Nephron progenitor cell (in vitro differentiated cells): ENCODE measurements at regions not wholly inside any gene's neighbourhood (a gene's known extent, or its start where the extent isn't known, plus 50 kb on each side); places are given as distances from the start of the nearest gene placed in this dataset.
"Not testable (repeated sequence)": the region's sequence is repeated elsewhere in the genome, so short reads cannot be mapped to it uniquely, and the experiment has no call there.

ENCODE experiments used
- DNase-seq: peaks from one replicate; pipeline ENCODE4 v3.0.0; 2021
- H3K27ac Mint-ChIP-seq: 2 replicates; pipeline ENCODE4 v1.8.0; 2021; ENCODE audit warnings: mild to moderate bottlenecking, moderate library complexity, mixed read lengths
- H3K27me3 Mint-ChIP-seq: 2 replicates; pipeline ENCODE4 v1.8.0; 2021; ENCODE audit warnings: mild to moderate bottlenecking, low read depth, mixed read lengths; ENCODE audit not compliant: poor library complexity
- H3K36me3 Mint-ChIP-seq: 2 replicates; pipeline ENCODE4 v1.8.0; 2021; ENCODE audit warnings: low read depth, mixed read lengths
- H3K4me1 Mint-ChIP-seq: 2 replicates; pipeline ENCODE4 v1.8.0; 2021; ENCODE audit warnings: mixed read lengths
- H3K4me3 Mint-ChIP-seq: 2 replicates; pipeline ENCODE4 v1.8.0; 2021; ENCODE audit warnings: mild to moderate bottlenecking, moderate library complexity, mixed read lengths
- H3K9me3 Mint-ChIP-seq: 2 replicates; pipeline ENCODE4 v1.8.0; 2021; ENCODE audit warnings: mild to moderate bottlenecking, moderate library complexity, mixed read lengths
- CTCF ChIP-seq: fragments of 200-600 bp; sonication (generic); IDR thresholded peaks from 2 replicates; pipeline ENCODE4 v1.5.0; 2021; ENCODE audit warnings: antibody characterized with exemption

GRCh38 chr6:137978252-137978896 is 111.3 kb downstream of the TNFAIP3 start:
- DNase-seq: no peak
- Mint-ChIP-seq H3K27ac (no peak overlapping the region), H3K4me3 (no peak overlapping the region)

GRCh38 chr6:137979263-137979662 is 112.2 kb downstream of the TNFAIP3 start:
- not testable (repeated sequence) for H3K4me3 Mint-ChIP-seq, H3K27ac Mint-ChIP-seq, H3K36me3 Mint-ChIP-seq, H3K27me3 Mint-ChIP-seq, H3K4me1 Mint-ChIP-seq, H3K9me3 Mint-ChIP-seq, DNase-seq

More at GRCh38 chr6:137978252-137978896, 111.3 kb downstream of the TNFAIP3 start:
- H3K27me3 Mint-ChIP-seq: peaks cover 7% of the 10 kb centered on the region
- H3K4me1 Mint-ChIP-seq: peaks cover 2% of the 10 kb centered on the region
- H3K36me3 Mint-ChIP-seq: no peaks in the 10 kb centered on the region
- no peak for TF ChIP-seq CTCF
- H3K9me3 Mint-ChIP-seq: peaks cover 4% of the 10 kb centered on the region

- Mint-ChIP-seq H3K4me3 (no peak overlapping the region), H3K9me3 (peaks cover 3% of the 10 kb centered on the region)
- TF ChIP-seq CTCF: no peak
These were observed 113.7 kb downstream of the TNFAIP3 start for GRCh38 chr6:137980777-137981176.

GRCh38 chr6:137981758-137982157 is 114.7 kb downstream of the TNFAIP3 start:
- no peak for DNase-seq
- peaks cover 5% of the 10 kb centered on the region for H3K4me1 Mint-ChIP-seq

More at GRCh38 chr6:137980777-137981176, 113.7 kb downstream of the TNFAIP3 start:
- peaks cover 9% of the 10 kb centered on the region for H3K27me3 Mint-ChIP-seq
- H3K36me3 Mint-ChIP-seq: no peaks in the 10 kb centered on the region
- no peak overlapping the region for H3K27ac Mint-ChIP-seq
- no peak for DNase-seq
- peaks cover 5% of the 10 kb centered on the region for H3K4me1 Mint-ChIP-seq

GRCh38 chr6:137982418-137983189 is 115.5 kb downstream of the TNFAIP3 start:
- Mint-ChIP-seq H3K27ac (no peak overlapping the region), H3K36me3 (no peaks in the 10 kb centered on the region)

More at GRCh38 chr6:137981758-137982157, 114.7 kb downstream of the TNFAIP3 start:
- H3K9me3 Mint-ChIP-seq: peaks cover 13% of the 10 kb centered on the region
- H3K36me3 Mint-ChIP-seq: no peaks in the 10 kb centered on the region
- H3K27ac Mint-ChIP-seq: no peak overlapping the region
- H3K27me3 Mint-ChIP-seq: peaks cover 9% of the 10 kb centered on the region
- H3K4me3 Mint-ChIP-seq: no peak overlapping the region
- no peak for TF ChIP-seq CTCF

More at GRCh38 chr6:137982418-137983189, 115.5 kb downstream of the TNFAIP3 start:
- Mint-ChIP-seq H3K27me3 (peaks cover 9% of the 10 kb centered on the region), H3K4me3 (no peak overlapping the region), H3K9me3 (peaks cover 14% of the 10 kb centered on the region), H3K4me1 (peaks cover 5% of the 10 kb centered on the region)
- no peak for TF ChIP-seq CTCF
- DNase-seq: no peak
